GM19455 (cell line): ENCODE measurements at regions not wholly inside any gene's neighbourhood (a gene's known extent, or its start where the extent isn't known, plus 50 kb on each side); places are given as distances from the start of the nearest gene placed in this dataset.

Source experiments
- ATAC-seq: cut with Tn5 transposase; IDR thresholded peaks from one replicate; pipeline ENCODE4 v1.9.1; 2021; ENCODE audit not compliant: unreplicated experiment

GRCh38 chr22:48157676-48158075, 1395.2 kb downstream of the TBC1D22A start:
- ATAC-seq, result no peak

- ATAC-seq, result no peak
These were observed 1394.3 kb downstream of the TBC1D22A start for GRCh38 chr22:48156603-48157355.

- ATAC-seq, result no peak
These were observed 1393.0 kb downstream of the TBC1D22A start for GRCh38 chr22:48155446-48155845.

GRCh38 chr22:48154943-48155240, 1392.4 kb downstream of the TBC1D22A start:
- ATAC-seq, result no peak

- no peak for ATAC-seq
These were observed 1391.9 kb downstream of the TBC1D22A start for GRCh38 chr22:48154169-48154942.

GRCh38 chr22:48153726-48154125, 1391.3 kb downstream of the TBC1D22A start:
- no peak for ATAC-seq

GRCh38 chr22:48152916-48153315, 1390.5 kb downstream of the TBC1D22A start:
- no peak for ATAC-seq

GRCh38 chr22:48152164-48152775, 1389.8 kb downstream of the TBC1D22A start:
- ATAC-seq, result no peak

- no peak for ATAC-seq
These were observed 1389.2 kb downstream of the TBC1D22A start for GRCh38 chr22:48151641-48152040.

GRCh38 chr22:48147831-48148230, 1385.4 kb downstream of the TBC1D22A start:
- no peak for ATAC-seq

- no peak for ATAC-seq
These were observed 1385.0 kb downstream of the TBC1D22A start for GRCh38 chr22:48147404-48147803.

GRCh38 chr22:48146426-48146825, 1384.0 kb downstream of the TBC1D22A start:
- no peak for ATAC-seq

- no peak for ATAC-seq
These were observed 1383.3 kb downstream of the TBC1D22A start for GRCh38 chr22:48145738-48146137.

GRCh38 chr22:48144318-48144717, 1381.9 kb downstream of the TBC1D22A start:
- no peak for ATAC-seq

GRCh38 chr22:48143856-48144255, 1381.4 kb downstream of the TBC1D22A start:
- ATAC-seq, result no peak

- no peak for ATAC-seq
These were observed 1379.9 kb downstream of the TBC1D22A start for GRCh38 chr22:48142388-48142787.

- ATAC-seq, result no peak
These were observed 1378.9 kb downstream of the TBC1D22A start for GRCh38 chr22:48141301-48141700.

- ATAC-seq, result no peak
These were observed 1377.9 kb downstream of the TBC1D22A start for GRCh38 chr22:48140261-48140813.

- ATAC-seq, result no peak
These were observed 1377.3 kb downstream of the TBC1D22A start for GRCh38 chr22:48139776-48140175.

GRCh38 chr22:48138855-48139254, 1376.4 kb downstream of the TBC1D22A start:
- no peak for ATAC-seq

GRCh38 chr22:48138427-48138826, 1376.0 kb downstream of the TBC1D22A start:
- no peak for ATAC-seq

- no peak for ATAC-seq
These were observed 1375.2 kb downstream of the TBC1D22A start for GRCh38 chr22:48137640-48138039.
